HCT116 (cell line): ENCODE measurements at regions not wholly inside any gene's neighbourhood (a gene's known extent, or its start where the extent isn't known, plus 50 kb on each side); places are given as distances from the start of the nearest gene placed in this dataset.

Source experiments
- ATAC-seq: fragments of 200-7000 bp; cut with Tn5 transposase; 2 replicates; pipeline ENCODE4 v1.9.1; 2020; ENCODE audit warnings: mild to moderate bottlenecking, moderate library complexity
- BruUV-seq: library from RNA; stranded (reverse); fragments of 400-500 nt; replicated peaks from 2 replicates; lab custom pipeline; 2021; lab: Mats Ljungman, UMichigan
- CTCF ChIA-PET: fragments of 300-600 bp; sonication (Branson Sonifier 250); formaldehyde crosslinking; loops from one replicate; lab custom pipeline; 2021; ENCODE audit warnings: antibody characterized with exemption; lab: Charles Lee
- POLR2A ChIA-PET: fragments of 300-600, 350-600 bp; sonication (Branson Sonifier 250); formaldehyde crosslinking; loops from one replicate; lab custom pipeline; 2021; ENCODE audit warnings: antibody characterized with exemption; lab: Charles Lee
- RAD21 ChIA-PET, 2 experiments: fragments of 300-600 bp; sonication (Branson Sonifier 250); formaldehyde crosslinking; loops; one replicate each; lab custom pipeline; 2023; ENCODE audit warnings: low total read pairs in 2 of 2; ENCODE audit not compliant: uncharacterized antibody in 2 of 2, unreplicated experiment in 2 of 2, low non-redundant PET in 1 of 2; lab: Charles Lee
- DNase-seq: peaks from one replicate; pipeline ENCODE4 v3.0.0-alpha.2; 2010; ENCODE audit warnings: low read depth, low spot score
- H2AFZ ChIP-seq: fragments of 200-600 bp; shearing (Covaris generic), sonication (generic); 2 replicates; pipeline ENCODE4 v1.6.1; 2017; ENCODE audit warnings: low read depth, mixed run types, mixed read lengths, antibody characterized with exemption, low read length; ENCODE audit not compliant: poor library complexity, severe bottlenecking
- H3K27ac ChIP-seq: 2 replicates; pipeline ENCODE4 v1.5.1; 2012; ENCODE audit warnings: low read depth, low read length
- H3K27me3 ChIP-seq: fragments of 200-600 bp; sonication (generic); 2 replicates; pipeline ENCODE4 v1.6.1; 2016; ENCODE audit warnings: mixed run types, low read length, mixed read lengths; ENCODE audit not compliant: insufficient read depth
- H3K36me3 ChIP-seq, 2 experiments: fragments of 200-500 bp in 1 of 2; fragments of 200-600 bp in 1 of 2; sonication (Bioruptor generic) in 1 of 2; sonication (generic) in 1 of 2; 2 replicates each; pipeline versions ENCODE4 v1.5.1 to v1.6.1; 2014 to 2016; ENCODE audit warnings: low read length in 2 of 2, inconsistent platforms in 1 of 2, mixed read lengths in 1 of 2, mixed run types in 1 of 2; ENCODE audit not compliant: insufficient read depth in 2 of 2, control insufficient read depth in 1 of 2
- H3K4me1 ChIP-seq, 2 experiments: fragments of 200-600 bp in 1 of 2; sonication (generic) in 1 of 2; 2 replicates each; pipeline versions ENCODE4 v1.5.1 to v1.6.1; 2012 to 2017; ENCODE audit warnings: low read length in 2 of 2, inconsistent platforms in 1 of 2, mild to moderate bottlenecking in 1 of 2, mixed read lengths in 1 of 2, mixed run types in 1 of 2, moderate library complexity in 1 of 2; ENCODE audit not compliant: insufficient read depth in 2 of 2, control insufficient read depth in 1 of 2
- H3K4me2 ChIP-seq: fragments of 200-600 bp; sonication (generic); 2 replicates; pipeline ENCODE4 v1.6.1; 2017; ENCODE audit warnings: mixed run types, low read length, mixed read lengths
- H3K4me3 ChIP-seq, 2 experiments: fragments of 200-600 bp in 1 of 2; sonication (generic) in 1 of 2; replicated peaks in 1 of 2; 2 replicates each; pipeline ENCODE4 v1.5.1; 2011 to 2016; ENCODE audit warnings: low read length in 2 of 2, control low read depth in 1 of 2, low read depth in 1 of 2, mild to moderate bottlenecking in 1 of 2, mixed read lengths in 1 of 2, mixed run types in 1 of 2
- H3K79me2 ChIP-seq: fragments of 200-600 bp; sonication (generic); 2 replicates; pipeline ENCODE4 v1.6.1; 2017; ENCODE audit warnings: mild to moderate bottlenecking, mixed run types, low read length, moderate library complexity, mixed read lengths; ENCODE audit not compliant: insufficient read depth
- H3K9ac ChIP-seq: fragments of 200-600 bp; sonication (generic); 2 replicates; pipeline ENCODE4 v1.6.1; 2016; ENCODE audit warnings: low read length, mixed read lengths
- H3K9me2 ChIP-seq: fragments of 200-600 bp; sonication (generic), shearing (Covaris generic); 2 replicates; pipeline ENCODE4 v1.6.1; 2017; ENCODE audit warnings: mixed run types, mild to moderate bottlenecking, moderate library complexity; ENCODE audit not compliant: insufficient read depth
- H3K9me3 ChIP-seq, 2 experiments: fragments of 200-500 bp in 1 of 2; fragments of 200-600 bp in 1 of 2; sonication (Bioruptor generic) in 1 of 2; sonication (generic) in 1 of 2; 2 replicates each; pipeline ENCODE4 v1.6.1; 2014 to 2017; ENCODE audit warnings: low read length in 2 of 2, mixed read lengths in 2 of 2, inconsistent platforms in 1 of 2, low read depth in 1 of 2, mild to moderate bottlenecking in 1 of 2, mixed run types in 1 of 2, moderate library complexity in 1 of 2; ENCODE audit not compliant: control insufficient read depth in 1 of 2, insufficient read depth in 1 of 2
- H4K20me1 ChIP-seq: fragments of 200-600 bp; sonication (generic), shearing (Covaris generic); 2 replicates; pipeline ENCODE4 v1.6.1; 2017; ENCODE audit warnings: mixed run types, mild to moderate bottlenecking, moderate library complexity; ENCODE audit not compliant: insufficient read depth
- ATF3 ChIP-seq: IDR thresholded peaks from 2 replicates; pipeline ENCODE4 v1.6.1; 2012
- CBX3 ChIP-seq: IDR thresholded peaks from 2 replicates; pipeline ENCODE4 v1.6.1; 2012; ENCODE audit warnings: low read depth
- CTCF ChIP-seq, 3 experiments: fragments of 200-600 bp in 1 of 3; sonication (generic) in 1 of 3; IDR thresholded peaks in 2 of 3; conservative IDR thresholded peaks in 1 of 3; 2 replicates each; pipeline ENCODE4 v1.5.1; 2012 to 2017; ENCODE audit warnings: low read depth in 2 of 3, low read length in 2 of 3, antibody characterized with exemption in 1 of 3, borderline replicate concordance in 1 of 3, control low read depth in 1 of 3, mild to moderate bottlenecking in 1 of 3, mixed read lengths in 1 of 3, mixed run types in 1 of 3, moderate library complexity in 1 of 3; ENCODE audit not compliant: insufficient read depth in 1 of 3
- EGR1 ChIP-seq: IDR thresholded peaks from 2 replicates; pipeline ENCODE4 v1.6.1; 2012; ENCODE audit warnings: low read depth
- EZH2 ChIP-seq: fragments of 200-600 bp; sonication (generic); IDR thresholded peaks from 2 replicates; pipeline ENCODE4 v1.6.1; 2017; ENCODE audit warnings: antibody characterized with exemption, mixed run types
- JUND ChIP-seq: IDR thresholded peaks from 2 replicates; pipeline ENCODE4 v1.6.1; 2012
- MAX ChIP-seq: IDR thresholded peaks from 2 replicates; pipeline ENCODE4 v1.6.1; 2012
- POLR2AphosphoS5 ChIP-seq: IDR thresholded peaks from 2 replicates; pipeline ENCODE4 v1.6.1; 2011; ENCODE audit warnings: mild to moderate bottlenecking, low read depth, low read length, moderate library complexity
- RAD21 ChIP-seq: IDR thresholded peaks from 2 replicates; pipeline ENCODE4 v1.6.1; 2012; ENCODE audit warnings: low read depth, mild to moderate bottlenecking
- TCF7L2 ChIP-seq: IDR thresholded peaks from 2 replicates; pipeline ENCODE4 v1.7.0; 2011; ENCODE audit warnings: borderline replicate concordance, inconsistent platforms; ENCODE audit not compliant: insufficient read depth, insufficient read length; ENCODE audit errors: extremely low read depth
- ZFX ChIP-seq: fragments of 450-650 bp; IDR thresholded peaks from 2 replicates; pipeline ENCODE4 v1.6.1; 2017
- intact Hi-C: fragments of 100-400 bp; cut with micrococcal nuclease; formaldehyde crosslinking; loops from 2 replicates; pipeline ENCODE4 v1.10.0; 2022

- Histone ChIP-seq H3K27me3 (no peaks in the 10 kb centered on the region), H3K4me2 (no peak overlapping the region), H3K4me3 (no peak overlapping the region), H3K9me3 (no peaks in the 10 kb centered on the region), H3K9ac (no peak overlapping the region), H3K4me1 (no peaks in the 10 kb centered on the region), H3K9me2 (no peaks in the 10 kb centered on the region), H3K79me2 (no peaks in the 10 kb centered on the region), H3K27ac (no peak overlapping the region), H2AFZ (no peak overlapping the region), H4K20me1 (no peaks in the 10 kb centered on the region), H3K36me3 (no peaks in the 10 kb centered on the region)
- TF ChIP-seq MAX (no peak), CTCF (IDR thresholded peaks at IDR 0.05 in 2 of 3, conservative IDR thresholded peaks at IDR 0.05 in 1 of 3; ENCODE audit: borderline replicate concordance in 1 of 3, insufficient read depth in 1 of 3, low read depth in 2 of 3, low read length in 2 of 3) (no peak), RAD21 (no peak), ZFX (no peak), POLR2AphosphoS5 (no peak), JUND (no peak), TCF7L2 (no peak), EGR1 (no peak), ATF3 (no peak), EZH2 (no peak), CBX3 (no peak)
- POLR2A ChIA-PET = no interaction called here
- no peak for ATAC-seq
- CTCF ChIA-PET = no interaction called here
- RAD21 ChIA-PET = no interaction called here
- intact Hi-C loops = no loop called here
- DNase-seq = no peak
- BruUV-seq = no TSS peak
Measured at GRCh38 chr4:27397886-27398285, 537.2 kb downstream of the STIM2 start.
